ENCODE measurements at regions not wholly inside any gene's neighbourhood (a gene's known extent, or its start where the extent isn't known, plus 50 kb on each side); places are given as distances from the start of the nearest gene placed in this dataset.

GRCh38 chr3:187858711-187859110, 113.4 kb upstream of the BCL6 start:
- TF ChIP-seq, protein P1, sequence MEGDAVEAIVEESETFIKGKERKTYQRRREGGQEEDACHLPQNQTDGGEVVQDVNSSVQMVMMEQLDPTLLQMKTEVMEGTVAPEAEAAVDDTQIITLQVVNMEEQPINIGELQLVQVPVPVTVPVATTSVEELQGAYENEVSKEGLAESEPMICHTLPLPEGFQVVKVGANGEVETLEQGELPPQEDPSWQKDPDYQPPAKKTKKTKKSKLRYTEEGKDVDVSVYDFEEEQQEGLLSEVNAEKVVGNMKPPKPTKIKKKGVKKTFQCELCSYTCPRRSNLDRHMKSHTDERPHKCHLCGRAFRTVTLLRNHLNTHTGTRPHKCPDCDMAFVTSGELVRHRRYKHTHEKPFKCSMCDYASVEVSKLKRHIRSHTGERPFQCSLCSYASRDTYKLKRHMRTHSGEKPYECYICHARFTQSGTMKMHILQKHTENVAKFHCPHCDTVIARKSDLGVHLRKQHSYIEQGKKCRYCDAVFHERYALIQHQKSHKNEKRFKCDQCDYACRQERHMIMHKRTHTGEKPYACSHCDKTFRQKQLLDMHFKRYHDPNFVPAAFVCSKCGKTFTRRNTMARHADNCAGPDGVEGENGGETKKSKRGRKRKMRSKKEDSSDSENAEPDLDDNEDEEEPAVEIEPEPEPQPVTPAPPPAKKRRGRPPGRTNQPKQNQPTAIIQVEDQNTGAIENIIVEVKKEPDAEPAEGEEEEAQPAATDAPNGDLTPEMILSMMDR (conservative IDR thresholded peaks at IDR 0.05) = no peak
- no peak for TF ChIP-seq ZFX (IDR thresholded peaks at IDR 0.05)
